HG03460 (cell line): ENCODE measurements at regions not wholly inside any gene's neighbourhood (a gene's known extent, or its start where the extent isn't known, plus 50 kb on each side); places are given as distances from the start of the nearest gene placed in this dataset.

Experiments
- ATAC-seq: cut with Tn5 transposase; IDR thresholded peaks from one replicate; pipeline ENCODE4 v1.9.1; 2021; ENCODE audit not compliant: unreplicated experiment

DNA sequence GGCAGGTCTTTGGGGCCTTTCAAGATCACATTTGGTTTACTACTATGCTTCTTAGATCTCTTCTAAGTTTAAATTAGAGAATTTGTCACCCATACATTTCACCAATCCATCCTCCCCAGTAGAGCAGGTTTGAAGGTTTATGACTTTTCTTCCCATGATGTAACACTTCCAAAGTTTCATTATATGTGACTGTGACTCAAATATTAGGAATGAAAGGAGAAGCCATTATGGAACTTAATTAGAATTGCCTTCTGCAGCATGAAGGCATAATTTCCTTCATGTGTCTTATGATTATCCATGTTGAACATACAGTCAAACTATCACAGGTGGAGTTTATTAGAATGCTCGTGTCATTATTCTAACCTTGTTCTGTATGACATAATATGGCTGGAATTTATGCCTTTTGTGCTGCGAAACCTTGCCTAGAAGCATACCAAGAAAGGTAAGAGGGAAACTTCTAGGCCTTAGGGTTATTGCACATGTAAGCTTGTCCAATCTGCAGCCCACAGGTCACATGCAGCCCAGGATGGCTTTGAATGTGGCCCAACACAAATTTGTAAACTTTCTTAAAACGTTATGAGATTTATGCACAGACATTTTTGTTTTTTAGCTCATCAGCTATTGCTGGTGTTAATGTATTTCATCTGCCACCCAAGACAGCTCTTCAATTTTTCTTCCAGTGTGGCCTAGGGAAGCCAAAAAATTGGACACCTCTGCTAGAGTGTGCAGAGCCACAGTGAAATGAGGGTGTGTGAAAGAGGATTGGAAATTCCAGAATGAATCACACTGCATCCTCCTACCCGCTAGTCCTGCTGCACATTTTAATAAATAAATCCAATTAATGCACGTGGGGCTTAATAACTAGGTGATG is 133.6 kb downstream of the TMEM26 start:
- ATAC-seq = no peak

DNA sequence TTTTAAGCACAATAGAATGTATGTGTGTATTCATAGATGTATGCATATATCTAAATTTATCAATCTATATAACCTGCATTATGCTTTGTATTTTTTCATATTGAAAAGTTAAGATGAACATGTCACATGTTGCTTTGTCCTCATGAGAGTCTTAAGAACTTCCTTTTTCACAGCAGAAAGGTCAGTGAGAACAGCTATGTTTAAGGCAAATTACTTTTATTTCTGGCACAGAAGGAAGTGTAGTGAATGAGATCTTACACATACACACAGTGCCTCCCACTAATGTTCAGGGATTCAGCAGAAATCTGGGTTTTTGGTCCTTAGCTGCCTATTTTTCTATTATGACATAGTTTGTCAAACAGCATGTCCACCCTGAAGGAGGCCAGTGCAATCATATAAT is 134.8 kb downstream of the TMEM26 start:
- ATAC-seq = no peak

DNA sequence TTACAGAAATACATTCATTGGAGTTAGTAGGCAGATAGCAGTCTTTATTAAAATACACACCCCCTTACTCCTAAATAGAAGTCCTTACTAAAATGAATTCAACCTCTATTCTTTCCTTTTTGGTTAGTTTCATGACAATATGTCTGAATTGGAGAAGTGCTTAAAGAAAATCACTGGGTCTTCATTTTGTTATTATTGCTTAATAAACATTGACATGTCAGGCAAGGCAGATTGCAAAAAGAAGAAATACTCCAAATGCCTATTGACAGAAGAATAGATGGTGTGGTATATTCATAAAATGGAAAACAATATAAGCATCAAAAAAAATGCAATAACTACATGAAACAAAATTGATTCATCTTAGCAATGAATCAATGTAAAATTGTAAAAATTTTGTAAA is 135.5 kb downstream of the TMEM26 start:
- no peak for ATAC-seq

DNA sequence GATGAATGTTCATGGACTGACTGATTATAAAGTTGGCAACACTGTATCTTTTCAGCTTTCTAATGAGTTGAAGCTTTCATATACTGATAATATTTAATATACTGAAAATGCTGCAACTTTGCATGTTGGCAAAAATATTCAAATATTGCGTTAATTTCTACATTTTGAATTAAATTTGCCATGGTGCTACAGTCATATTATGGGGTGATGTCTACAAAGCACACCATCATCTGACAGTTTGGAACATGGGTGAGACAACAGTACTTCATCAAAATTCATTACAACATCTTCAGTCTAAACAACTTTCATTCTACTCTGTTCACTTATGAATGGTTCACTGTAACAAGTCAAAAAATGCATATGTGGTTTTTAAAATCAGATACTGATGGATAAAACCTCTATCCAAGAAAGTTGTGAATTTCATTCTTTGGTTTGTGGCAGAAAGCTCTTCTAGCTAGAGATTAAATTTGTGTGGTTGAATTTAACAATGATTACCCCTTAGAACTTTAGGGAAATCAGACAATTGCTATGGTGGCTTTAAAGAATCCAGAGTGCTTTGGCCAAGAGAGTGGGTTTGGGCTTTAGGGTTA is 136.4 kb downstream of the TMEM26 start:
- ATAC-seq = no peak

DNA sequence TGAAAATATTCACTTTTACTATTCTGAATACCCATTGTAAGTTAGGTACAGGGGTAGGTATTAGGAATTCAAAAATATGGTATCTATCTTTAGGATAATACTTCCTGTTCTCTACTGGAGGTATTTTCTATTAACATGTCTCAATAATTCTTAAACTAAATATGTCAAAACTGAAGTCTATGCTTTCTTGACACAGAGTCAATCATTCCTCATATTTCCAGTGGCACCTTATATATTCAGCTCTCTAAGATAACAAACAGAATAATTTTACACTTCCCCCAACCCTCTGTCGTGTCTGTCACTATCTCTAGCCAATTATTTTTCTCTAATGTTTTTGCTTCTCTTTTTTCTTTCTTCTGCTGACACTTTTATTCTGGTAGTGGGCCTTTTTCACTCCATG is 138.9 kb downstream of the TMEM26 start:
- ATAC-seq = no peak

DNA sequence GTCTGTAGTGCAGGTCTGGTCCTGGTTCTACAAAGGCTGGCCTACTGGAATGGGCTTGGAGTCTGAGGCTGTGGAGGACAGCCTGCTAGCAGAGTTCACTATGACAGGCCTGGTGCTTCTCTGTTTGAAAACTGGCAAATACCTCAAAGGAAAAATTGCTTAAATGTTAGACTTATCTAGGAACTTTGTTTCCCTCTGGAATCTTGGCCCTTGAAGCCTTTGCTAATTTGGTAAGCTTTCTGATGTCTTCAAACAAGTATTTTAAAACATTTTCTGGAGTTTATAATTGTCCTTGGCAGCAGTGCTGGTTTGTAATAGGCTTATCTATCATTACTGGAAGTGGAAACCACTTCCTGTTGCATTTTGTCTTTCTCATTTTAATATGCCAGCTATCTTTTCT is 139.7 kb downstream of the TMEM26 start:
- ATAC-seq = no peak

DNA sequence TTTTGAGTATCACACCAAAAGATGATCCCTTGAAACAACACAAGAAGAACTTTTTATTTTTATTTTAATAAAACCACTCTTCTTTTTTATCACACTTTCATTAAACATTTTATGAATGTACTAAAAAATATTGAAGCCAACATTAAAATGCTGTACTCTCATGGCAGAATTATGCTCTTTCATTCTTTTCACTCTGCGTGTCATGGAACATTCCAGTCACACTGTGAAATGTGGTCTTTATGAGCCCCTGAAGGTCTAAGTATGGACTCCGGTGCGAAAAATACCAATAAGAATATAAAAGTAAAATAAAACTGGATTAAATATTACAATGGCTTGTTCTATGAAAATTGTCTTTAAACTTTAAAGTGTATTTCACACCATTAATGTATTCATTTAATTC is 148.4 kb downstream of the TMEM26 start:
- ATAC-seq = no peak

DNA sequence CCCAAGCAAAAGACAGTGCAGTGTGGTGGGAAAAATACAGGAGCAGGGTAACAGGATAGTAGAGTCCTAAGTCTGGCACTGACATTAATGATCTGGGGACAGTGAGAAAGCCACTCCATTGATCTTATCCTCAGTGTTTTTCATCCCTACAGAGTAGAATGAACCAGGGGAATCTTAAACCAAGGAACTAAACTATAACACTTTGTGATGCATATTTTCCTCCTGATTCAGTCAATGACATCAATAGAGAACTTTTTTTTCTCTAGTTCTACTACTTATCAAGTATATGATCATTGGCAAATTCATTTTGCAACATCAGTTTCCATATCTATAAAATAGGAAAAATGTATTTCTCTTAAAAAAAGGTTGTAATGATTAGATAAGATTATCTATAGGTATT is 151.1 kb downstream of the TMEM26 start:
- ATAC-seq = no peak

DNA sequence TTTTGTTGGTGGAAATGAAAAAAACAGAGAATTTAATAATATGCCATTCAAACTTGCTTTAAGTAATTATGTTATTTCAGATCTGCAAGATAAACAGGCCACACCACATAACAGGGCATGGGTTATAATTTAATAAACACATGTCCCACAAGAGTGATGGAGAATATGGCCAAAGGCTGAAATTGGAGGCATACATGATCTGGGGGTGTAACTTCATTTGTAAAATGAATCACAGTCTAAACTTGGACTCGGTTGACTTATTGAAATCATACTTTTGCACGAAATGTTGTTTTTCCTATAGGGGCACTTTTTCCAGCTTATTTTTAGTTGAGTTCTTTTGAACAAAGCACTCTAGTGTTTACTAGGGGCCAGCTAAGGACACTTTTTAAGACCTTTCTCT is 151.6 kb downstream of the TMEM26 start:
- no peak for ATAC-seq

DNA sequence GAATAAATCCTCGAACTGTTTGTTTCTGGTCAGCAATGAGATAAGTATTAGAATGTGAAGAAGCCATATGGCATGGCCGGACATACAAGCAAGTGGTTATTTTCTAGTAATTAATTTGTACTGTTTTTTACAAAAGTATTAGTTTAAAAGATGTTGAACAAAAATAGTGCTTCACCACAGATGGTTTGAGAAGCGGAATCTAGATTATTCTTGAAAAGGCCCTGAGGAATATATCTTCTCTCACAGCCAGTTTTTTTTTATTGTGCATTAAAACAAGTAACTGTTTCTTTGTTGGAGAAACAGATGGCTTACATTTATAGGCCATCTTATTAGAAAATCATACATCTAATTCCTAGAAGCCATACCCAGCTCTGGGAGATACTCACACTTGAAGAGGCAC is 153.3 kb downstream of the TMEM26 start:
- ATAC-seq = no peak

DNA sequence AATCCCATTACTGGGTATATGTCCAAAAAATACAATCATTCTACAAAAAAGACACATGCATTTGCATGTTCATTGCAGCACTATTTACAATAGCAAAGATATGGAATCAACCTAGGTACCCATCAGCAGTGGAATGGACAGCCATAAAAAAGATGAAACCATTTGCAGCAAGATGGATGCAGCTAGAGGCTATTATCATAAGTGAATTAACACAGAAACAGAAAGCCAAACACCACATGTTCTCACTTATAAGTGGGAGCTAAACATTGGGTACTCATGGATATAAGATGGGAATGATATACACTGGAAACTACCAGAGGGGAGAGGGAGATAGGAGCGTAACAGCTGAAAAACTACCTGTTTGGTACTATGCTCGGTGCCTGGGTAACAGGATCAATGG is 154.0 kb downstream of the TMEM26 start:
- ATAC-seq = no peak

DNA sequence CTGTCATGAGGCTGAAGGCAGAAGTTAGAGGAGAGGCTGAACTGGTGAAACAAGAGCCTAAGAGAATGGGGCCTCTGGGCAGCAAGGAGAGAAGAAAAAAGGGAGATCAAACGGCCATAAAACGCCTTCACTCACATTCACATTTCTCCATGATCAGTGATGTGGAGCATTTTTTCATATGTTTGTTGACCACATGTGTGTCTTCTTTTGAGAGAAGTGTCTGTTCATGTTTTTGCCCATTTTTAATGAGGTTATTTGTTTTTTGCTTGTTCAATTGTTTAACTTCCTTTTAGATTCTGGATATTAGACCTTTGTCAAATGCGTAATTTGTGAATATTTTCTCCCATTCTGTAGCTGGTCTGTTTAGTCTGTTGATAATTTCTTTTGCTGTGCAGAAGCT is 155.0 kb downstream of the TMEM26 start:
- ATAC-seq = no peak

DNA sequence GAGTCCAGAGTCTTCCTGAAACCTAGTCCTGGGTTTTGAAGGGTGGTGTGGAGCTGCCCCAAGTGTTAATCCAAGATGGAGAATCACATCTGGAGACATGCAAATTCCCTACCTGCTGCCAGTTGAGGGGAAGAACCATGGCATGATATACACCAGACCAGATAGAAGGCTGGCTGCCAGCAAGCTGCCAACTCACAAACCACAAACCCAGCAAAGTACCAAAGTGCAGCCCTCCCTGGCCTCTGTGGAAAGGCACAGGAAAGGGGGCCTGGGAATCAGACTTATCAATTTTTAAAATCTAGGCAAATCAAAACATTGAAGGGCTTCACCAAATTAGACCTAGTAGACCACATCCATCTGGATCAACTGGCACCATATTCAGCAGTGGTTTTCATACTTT is 157.0 kb downstream of the TMEM26 start:
- ATAC-seq = no peak

DNA sequence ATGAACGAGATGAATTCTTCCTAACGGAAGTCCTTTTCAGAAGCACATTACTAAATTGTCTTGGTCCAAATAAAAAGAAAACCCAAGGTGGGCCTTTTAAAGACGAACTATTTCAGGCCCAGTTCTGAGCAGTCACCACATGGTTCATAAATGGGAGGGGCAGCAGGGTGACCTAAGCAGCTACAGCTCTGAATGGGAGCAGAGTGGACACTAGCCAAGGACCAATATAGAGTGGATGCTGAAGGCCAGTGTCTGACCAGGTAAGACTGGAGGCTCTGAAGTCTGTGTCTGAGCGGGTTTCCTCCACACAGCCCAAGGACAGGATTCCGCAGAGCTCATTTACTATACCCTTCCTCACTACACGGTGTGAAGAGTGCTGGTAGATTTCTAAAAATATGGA is 159.1 kb downstream of the TMEM26 start:
- no peak for ATAC-seq

DNA sequence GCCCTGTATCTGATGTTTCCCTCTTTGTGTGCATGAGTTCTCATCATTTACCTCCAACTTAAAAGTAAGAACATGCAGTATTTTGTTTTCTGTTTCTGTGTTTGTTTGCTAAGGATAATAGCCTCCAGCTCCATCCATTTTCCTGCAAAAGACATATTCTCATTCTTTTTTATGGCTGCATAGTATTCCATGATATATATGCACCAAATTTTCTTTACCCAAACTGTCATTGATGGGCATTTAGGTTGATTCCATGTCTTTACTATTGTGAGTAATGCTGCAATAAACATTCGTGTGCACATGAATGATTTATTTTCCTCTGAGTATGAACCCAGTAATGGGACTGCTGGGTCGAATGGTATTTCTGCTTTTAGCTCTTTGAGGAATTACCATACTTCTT is 163.4 kb downstream of the TMEM26 start:
- no peak for ATAC-seq

DNA sequence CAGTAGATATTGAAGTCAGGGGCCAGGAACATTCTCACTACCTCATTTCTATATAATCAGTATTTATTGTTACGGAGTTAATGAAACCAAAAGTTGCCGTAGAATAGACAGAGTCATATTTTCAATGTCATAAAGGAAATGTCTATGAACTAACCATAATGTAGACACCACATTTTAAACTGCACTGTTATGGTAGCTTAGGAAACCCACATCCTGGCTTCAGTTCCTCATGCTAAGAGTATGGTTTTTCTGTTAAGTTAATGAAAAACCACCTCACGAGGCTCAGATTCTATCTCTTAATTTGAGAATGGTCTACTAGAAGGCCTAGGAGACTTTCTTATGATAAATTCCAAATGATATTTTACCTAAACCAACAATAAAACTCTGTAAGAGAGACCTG is 166.5 kb downstream of the TMEM26 start:
- peak; percentile 100 for ATAC-seq

DNA sequence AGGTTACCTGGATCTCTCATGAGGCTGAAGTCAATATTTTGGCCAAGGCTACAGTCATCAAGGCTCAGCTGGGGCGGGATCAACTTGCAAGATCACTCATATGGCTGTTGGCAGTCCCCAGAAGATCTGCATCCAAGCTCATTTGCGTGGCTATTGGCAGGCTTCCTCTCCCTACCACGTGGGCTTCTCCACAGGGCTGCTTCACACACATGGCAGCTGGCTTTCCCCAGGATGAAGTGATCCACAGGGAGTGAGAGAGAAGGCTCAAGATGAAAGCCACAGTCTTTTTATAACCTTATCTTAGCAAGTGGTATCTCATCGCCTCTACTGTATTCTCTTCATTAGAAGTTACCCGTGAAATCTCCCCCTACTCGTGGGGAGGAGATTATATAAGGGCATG is 167.4 kb downstream of the TMEM26 start:
- ATAC-seq = no peak

DNA sequence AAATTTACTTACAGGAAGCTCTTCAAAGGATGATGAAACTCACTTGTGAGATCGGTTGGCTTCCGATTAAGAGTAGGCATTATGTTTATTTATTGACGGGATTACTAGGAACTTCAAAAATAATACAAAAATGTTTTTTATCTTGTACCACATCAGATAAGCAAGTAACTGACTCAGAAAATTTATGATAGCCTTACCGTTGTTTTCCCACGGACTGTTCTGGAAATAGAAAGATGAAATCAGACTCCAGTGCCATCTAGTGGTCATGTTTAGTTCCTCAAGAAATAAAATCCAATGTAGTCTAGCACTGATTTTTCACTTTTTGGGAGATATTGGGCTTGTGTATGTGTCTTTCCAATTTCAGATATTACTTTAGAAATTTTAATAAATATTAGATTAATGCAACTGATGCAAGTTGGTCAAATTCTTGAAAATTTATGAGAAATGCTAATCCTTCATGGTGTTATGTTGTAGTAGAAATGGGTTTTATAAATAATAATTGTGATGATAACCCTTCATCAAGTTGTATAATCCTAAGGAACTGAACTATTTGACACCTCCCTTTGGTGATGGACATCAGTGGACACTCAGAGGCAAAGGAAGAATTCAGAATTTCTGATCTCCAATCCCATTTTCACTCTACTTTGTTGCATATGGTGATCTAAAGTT is 168.8 kb downstream of the TMEM26 start:
- no peak for ATAC-seq

DNA sequence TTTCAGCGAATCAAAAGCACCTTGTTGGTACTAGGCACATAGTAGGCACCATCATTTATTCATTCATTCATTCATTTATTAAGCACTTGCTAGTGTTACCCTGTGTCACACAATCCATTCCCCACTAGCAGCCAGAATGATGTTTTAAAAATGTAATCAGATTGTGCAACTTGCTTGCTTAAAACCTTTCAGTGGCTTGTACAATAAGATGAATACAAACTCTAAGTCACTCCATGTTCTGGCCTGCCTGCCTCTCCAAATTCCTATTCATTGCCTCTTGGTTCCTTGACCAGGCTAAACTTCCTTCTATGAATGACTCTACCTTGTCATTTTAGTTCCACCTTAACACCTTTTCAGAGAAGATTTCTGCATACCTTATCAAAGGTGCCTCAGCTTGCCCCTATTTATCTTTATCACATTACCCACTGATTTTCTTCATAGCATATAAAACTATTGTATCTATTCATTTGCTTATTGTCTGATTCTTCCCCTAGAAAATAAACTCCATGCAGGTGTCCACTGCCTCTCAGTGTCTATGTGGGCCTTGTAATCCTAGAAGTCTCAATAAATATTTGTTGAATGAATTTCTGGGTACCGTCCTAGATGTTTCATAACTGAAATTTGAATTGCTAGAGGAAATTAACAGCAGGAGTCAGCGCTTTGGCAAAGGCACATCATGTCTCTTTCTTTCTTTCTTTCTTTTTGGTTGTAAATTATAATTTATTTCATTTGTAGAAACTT is 169.5 kb downstream of the TMEM26 start:
- no peak for ATAC-seq

DNA sequence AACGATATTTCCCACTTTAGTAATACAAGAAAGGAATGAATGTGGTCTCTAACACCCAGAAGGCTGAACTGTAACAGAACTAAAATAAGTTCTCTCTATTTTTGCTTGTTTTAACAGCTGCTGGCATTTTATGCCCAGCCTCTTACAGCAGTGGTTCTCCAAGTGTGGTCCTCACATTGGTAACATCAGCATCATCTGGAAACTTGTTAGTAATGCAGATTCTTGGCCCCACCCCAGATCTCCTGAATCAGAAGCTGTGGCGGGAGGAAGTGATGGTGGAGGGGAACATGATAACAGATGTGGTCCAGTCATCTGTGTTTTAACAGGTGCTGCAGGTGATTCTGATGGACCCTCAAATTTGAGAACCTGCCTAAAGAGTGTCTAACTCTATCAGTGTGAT is 170.1 kb downstream of the TMEM26 start:
- no peak for ATAC-seq

DNA sequence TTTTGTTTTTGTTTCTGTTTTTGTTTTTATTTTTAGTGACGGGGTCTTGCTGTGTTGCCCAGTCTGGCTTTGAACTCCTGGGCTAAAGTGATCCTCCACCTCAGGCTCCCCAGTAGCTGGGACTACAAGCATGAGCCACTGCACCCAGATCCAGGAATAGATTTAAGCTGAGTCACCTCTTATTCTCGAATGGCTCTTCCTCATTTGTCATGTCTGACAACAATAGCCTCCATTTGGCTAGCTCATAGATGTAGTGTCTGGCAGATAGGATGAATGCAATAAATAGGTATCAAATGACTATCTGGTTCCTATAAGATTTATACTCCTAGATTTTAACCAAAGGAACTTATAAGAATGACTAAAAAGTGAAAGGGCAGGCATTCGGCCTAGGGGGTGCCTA is 172.9 kb downstream of the TMEM26 start:
- no peak for ATAC-seq

DNA sequence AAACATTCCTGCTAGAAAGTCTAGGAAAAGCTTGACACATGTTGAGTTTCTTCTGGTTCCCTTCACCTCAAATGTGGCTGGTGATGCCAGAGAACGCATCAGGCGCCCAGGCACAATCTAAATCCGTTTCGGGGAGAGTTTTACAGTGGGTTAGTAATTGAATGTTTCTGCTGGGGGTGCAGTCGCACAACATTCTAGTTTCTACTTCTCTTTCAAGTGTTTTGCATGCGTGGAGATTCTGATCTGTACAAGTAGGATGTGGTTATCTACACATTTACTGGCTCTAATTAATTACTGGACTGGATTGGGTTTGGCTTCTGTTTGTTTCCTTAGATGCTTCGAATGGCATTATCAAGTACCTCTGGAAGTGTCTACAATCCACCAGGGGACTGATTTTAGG is 173.8 kb downstream of the TMEM26 start:
- peak; percentile 75 for ATAC-seq
